GM19438 (cell line): ENCODE measurements at regions not wholly inside any gene's neighbourhood (a gene's known extent, or its start where the extent isn't known, plus 50 kb on each side); places are given as distances from the start of the nearest gene placed in this dataset.

Experiments used
- ATAC-seq: cut with Tn5 transposase; IDR thresholded peaks from one replicate; pipeline ENCODE4 v1.9.1; 2021; ENCODE audit warnings: low read depth; ENCODE audit not compliant: unreplicated experiment

DNA sequence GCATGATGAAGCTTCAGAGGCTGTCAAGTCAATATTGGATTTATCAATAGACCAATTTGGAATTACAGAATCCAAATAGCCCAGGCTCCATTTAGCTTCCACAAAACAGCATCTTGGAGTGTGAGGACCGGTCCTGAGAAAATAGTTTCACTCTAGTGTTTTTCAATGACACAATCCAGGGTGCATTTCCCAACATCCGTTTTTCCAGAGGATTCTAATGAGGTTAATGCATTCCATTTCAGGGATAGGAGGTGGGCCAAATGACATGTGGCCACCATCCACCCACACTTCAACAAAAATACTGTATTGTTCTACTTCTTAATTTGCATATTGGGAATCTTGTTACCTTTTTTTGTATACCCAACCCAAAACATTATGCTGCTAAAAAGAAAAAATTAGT lies 229.8 kb upstream of the LDB2 start:
- ATAC-seq: no peak

GRCh38 chr4:17126321-17126966 lies 228.0 kb upstream of the LDB2 start:
- no peak for ATAC-seq

- ATAC-seq: no peak
These were observed 226.3 kb upstream of the LDB2 start for GRCh38 chr4:17124767-17125166.

- no peak for ATAC-seq
These were observed 222.3 kb upstream of the LDB2 start for GRCh38 chr4:17120761-17121160.

DNA sequence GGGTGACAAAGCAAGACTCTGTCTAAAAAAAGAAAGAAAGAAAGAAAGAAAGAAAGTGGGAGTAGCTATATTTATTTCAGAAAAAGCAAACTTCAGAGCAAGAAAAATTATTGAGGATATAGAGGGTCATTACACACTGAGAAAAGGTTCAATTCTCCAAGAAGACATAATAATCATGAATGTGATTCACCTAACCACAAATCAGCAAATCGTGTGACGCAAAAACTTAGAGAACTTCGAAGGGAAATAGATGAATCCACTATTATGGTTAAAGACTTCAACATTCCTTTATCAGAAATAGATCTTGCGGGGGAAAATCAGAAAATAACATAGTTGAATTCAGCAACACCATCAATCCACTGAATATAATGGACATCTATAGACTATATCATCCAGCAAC lies 219.3 kb upstream of the LDB2 start:
- ATAC-seq: no peak

DNA sequence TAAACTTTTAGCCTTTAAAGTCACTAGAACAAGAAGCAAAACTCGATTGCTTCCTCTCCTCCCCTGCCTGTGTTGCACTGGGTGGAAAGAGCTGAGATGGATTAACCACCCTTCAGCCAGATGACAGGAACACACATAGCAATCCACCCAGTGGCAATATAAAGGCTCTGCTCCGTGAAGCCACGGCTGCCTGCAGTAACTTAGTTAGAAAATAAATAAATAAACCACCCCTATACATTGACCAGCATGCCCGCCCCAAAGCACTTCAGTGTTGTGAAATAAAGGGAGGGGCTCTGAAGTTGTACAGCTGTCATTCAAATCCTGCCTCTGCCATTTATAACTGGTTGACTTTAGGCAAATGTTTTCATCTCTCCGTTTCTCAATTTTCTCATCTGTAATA lies 217.1 kb upstream of the LDB2 start:
- no peak for ATAC-seq

DNA sequence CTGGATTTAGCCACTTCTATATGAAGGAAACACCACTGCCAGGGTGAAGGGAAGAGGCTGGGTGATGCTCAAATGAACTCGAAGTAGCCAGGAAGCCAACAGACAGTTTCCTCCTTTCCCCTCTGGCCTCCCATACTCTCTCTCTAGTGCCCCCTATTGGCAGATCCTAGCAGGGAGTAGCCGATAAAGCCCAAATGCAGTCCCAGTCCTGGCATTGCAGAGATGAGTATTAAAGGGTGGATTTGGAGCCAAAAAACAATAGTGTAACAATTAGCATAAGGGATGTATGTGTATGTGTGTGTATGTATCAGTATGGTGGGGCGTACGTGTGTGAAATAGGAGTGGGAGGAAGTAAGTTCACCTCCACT lies 213.8 kb upstream of the LDB2 start:
- no peak for ATAC-seq

DNA sequence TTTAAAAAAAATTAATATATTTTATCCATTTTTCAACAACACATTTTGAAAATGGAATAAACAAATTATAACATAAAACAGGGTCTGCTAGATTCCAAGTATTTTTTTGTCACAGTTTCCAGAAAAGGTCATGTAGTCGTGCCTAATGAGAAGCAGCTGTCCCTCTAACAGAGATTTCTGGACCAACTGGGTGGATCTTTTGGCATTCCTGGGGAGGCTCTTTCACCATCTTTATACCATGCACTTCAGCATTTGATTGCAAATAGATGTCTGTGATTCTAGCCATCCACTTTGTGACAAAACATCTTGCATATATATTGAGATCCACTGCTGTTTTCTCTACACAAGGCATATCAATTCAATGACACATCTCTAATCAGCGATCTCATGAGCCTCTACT lies 210.7 kb upstream of the LDB2 start:
- ATAC-seq: no peak

DNA sequence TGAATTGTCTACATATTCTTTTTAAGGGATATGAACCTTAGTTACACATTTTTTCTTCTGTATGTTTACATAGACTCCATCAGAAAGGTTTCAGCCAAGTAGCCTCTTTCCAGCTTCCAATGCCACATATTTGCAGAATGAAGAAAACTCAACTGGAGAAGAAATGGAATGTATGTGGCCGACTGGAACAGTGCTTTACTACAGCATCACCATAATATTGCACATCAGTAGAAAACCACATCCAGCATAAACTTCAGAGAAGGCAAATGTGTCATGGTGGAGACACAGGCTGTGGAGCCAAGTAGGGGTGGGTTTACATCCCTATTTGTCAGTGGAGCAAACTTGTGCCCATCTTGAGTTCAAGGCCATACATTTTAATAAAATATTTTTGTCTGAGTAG lies 204.8 kb upstream of the LDB2 start:
- no peak for ATAC-seq

DNA sequence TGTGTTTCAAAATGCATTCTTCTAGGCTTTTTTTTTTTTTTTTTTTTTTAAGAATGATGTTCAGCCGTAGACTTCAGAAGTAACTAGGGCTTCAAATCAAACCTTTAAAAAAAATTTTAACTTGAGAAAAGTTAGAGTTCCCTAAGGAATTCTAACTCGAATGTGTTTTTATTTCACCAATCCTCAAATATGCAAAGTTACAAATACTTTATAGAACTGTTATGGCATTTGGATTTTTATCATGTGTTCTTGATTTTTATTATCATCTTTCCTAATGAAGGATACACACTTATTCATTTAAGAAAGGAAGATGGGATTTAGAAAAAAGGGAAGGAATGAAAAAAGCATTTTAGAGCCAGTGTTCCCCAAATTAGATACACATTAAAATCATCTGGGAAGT lies 200.6 kb upstream of the LDB2 start:
- ATAC-seq: no peak

DNA sequence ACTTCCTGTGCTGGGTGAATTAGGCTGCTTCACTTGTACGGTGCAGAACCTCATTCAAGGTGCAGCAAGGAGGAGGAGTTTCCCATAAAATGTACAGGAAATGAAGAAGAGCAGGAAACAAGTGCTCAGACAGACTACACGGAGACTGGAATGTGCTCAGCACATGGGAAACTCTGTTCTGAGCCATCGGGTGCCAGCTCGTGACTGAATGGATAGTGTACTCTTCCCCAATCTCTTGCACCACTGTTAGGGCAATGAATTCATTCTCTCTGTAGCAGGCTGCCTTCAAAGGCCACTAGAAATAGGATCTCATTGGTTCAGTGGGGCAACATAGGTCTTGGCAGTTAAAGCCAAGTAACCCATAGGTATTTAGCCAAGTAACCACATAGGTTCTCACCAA lies 200.0 kb upstream of the LDB2 start:
- no peak for ATAC-seq

GRCh38 chr4:17097362-17097761 lies 198.9 kb upstream of the LDB2 start:
- ATAC-seq: no peak

DNA sequence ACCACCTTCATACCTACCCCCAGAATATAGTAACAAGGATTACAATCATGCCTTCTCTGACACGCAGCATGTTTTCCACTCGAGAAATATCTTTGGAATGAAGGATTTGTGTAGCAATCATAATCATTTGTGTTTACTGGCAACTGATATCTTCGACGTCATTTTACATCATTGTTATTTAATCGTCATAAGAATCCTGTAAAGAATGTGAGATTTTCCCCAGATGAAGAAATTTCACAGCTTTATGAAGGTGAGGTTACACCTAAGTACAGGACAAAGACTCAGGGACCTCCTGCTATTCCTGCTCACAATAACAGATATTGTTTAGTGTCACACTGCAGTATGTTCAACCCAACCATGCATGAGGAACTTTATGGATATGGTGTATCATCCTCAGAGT lies 198.2 kb upstream of the LDB2 start:
- no peak for ATAC-seq

GRCh38 chr4:17095771-17096170 lies 197.3 kb upstream of the LDB2 start:
- ATAC-seq: no peak

GRCh38 chr4:17094876-17095210 lies 196.4 kb upstream of the LDB2 start:
- no peak for ATAC-seq

GRCh38 chr4:17094159-17094875 lies 195.9 kb upstream of the LDB2 start:
- ATAC-seq: no peak

DNA sequence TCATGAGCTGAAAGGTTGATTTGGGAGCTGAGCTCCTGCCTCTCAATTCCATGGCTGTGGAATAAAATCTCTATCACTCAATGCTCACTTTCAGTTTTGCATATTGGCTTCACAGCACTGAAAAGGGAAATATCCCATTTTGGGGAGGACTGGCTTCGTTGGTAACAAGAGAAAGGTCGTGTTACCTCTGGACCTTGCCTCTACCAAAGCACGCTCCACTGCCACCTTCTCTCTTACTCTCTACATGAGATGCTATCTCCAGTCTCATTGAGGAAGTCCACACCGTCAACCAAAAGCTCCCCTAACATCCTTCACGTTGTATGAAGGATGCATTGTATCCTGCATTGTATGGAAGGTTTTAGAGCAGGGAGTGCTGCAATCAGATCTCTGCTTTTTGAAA lies 195.0 kb upstream of the LDB2 start:
- no peak for ATAC-seq

- ATAC-seq: peak; percentile 83
These were observed 194.4 kb upstream of the LDB2 start for GRCh38 chr4:17092736-17093437.

DNA sequence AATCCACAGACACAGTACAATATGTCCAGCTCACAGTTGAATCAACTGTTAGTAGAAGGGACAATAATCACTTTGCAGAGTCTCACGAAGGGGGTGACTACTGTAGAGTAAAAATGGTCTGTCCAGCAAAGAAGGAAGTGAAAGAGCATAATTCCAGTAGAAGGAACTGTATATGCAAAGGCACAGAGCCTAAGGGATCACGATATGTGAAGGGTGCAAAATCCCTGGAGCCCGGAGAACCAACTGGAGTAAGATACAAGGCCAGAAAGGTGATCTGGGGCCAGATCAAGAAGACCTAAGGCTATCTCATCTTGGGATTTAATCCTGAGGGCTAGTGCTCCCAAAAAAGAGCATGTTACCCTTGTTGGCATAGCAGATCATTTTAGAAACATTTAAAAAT lies 192.7 kb upstream of the LDB2 start:
- no peak for ATAC-seq

GRCh38 chr4:17090063-17090462 lies 191.6 kb upstream of the LDB2 start:
- no peak for ATAC-seq

DNA sequence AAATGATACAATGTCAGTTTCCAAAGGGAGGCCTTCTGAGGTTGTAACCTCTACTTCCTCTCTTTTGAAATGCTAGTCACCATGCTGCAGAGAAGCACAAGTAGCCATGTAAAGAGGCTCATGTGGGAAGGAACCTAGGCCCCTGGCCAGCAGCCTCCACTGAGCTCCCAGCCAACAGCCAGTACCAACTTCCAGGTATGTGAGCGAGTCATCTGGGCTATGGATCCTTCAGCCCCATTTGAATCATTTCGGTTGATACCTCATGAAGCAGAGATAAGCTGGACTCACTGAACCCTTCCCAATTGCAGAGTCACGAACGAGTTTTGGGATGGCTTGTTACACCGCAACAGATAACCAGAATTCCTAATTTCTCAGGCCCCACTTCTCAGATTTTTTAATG lies 187.0 kb upstream of the LDB2 start:
- ATAC-seq: no peak

- no peak for ATAC-seq
These were observed 183.7 kb upstream of the LDB2 start for GRCh38 chr4:17082186-17082585.
